Embryonic facial prominence (tissue), 1 donor: ENCODE measurements at regions not wholly inside any gene's neighbourhood (a gene's known extent, or its start where the extent isn't known, plus 50 kb on each side); places are given as distances from the start of the nearest gene placed in this dataset.

Experiments used
- DNase-seq: peaks from one replicate; pipeline ENCODE4 v3.0.0-alpha.2; 2016; ENCODE audit errors: extremely low spot score

DNA sequence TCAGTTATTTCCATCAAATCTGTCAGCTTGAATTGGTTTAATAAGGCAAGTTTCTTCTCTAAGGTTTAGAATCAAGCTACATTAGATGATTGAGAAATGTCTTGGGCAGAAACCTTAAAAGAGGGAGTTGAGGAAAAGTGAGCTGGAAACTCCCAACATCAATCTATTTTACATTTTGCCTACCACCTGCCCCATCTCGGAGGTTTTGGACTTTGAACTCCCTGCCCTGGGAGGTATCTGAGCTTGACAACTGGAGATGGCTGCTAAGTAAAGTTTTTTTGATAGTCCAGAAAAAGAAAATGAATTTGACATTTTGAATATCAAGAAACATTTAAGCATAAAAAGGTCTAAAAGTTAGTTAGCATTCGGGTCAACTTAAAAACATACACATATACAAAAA lies 234.2 kb downstream of the NFKBIZ start:
- DNase-seq = no peak

DNA sequence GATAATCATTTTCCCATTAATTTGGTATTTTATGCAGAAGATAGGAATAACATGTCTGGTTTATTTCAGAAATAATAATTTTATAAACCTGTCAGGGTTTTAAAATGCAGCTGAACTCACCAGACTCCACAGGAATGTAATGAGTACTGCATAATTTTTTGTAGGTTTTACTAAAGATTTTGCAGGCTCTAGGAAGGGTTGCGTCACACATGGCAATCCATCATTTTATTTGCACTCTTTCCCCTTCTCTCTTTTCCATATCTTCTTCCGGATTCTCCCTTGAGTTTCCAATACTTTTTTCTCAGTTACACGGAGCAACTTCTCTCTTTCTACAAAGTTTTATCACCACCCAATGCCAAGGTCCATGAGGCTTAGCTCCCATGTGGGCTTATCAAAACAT lies 234.7 kb downstream of the NFKBIZ start:
- DNase-seq = no peak

DNA sequence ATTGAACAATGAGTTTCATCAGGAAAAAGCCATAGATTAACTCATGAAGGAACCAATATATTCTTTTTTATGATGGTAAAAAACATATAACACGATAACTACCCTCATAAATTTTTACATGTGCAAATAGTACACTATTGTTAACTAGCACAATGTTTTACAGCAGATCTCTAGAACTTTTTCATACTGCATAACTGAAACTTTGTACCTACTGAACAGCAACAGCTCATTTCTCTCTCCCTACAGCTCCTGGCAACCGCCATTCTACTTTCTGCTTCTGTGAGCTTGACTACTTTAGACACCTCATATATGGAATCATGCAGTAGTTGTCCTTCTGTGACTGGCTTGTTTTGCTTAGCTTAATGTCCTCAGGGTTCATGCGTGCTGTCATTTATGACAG lies 235.4 kb downstream of the NFKBIZ start:
- DNase-seq = no peak

DNA sequence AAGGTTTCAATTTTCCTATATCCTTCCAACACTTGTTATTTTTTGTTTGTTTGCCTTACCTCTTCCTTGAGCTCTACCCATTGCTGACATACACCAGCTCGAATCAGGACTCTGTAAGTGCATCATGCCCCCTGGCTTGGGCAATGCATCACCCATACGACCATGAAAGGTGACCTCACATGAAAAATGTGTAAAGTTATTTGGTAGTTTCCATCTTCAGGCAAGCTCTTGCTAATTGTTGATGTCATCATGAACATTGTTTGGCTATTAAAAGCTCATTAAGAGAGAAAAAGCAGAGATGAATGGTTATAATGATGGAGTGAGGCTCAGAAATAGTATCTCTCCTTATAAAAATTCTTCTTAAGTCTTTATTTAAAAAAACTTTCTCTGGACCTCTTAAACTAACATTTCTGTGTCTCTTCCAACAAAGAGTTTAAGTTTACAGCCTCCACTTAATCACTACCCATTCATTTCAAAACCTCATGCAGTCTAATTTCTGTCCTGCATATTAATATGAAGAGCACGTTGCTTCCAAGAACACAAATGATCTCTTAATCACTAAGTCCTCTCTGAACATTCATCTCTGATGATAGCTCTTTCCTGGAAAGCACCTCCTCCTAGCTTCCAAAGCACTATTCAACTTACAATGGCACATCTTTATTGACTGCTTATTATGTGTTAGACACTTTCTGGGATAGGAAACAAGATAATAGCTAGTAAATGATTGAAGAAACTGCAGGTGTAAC lies 236.3 kb downstream of the NFKBIZ start:
- no peak for DNase-seq

DNA sequence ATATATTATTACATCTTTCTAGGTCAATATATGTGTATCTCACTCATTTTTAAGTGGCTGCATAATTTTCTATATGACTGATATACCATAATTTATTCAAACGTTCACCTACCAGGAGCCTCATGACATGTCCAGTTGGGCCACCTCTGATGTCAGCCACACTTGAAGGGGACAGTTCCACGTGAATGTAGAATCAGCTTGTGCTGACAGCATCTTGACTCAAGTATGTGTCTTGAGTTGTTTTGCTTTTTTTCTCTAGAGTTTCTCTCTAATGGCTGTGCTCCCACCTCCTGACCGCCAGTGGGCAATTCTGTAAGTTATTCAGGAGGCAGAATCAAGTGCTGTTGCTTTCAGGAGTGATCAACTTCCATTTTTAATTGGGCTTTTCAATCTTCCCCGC lies 237.9 kb downstream of the NFKBIZ start:
- no peak for DNase-seq

DNA sequence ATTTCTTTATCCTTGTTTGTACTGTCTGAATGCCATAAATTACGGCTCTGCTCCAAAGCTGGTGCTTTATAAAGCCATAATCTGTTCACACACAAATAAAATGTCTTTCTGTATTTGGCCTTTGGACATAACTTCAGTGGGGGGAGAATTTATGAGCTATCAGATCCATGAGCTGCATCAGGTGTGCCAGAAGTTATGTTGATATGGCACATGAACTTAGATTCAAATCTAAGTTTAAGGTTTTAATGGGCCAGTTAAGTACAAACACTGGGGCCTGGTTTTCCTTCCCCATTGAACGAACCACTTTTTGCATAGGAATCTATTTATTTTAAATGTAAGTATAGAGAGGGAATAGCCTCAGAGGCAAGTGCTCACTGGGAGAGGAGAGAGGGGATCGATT lies 239.9 kb downstream of the NFKBIZ start:
- DNase-seq = no peak

DNA sequence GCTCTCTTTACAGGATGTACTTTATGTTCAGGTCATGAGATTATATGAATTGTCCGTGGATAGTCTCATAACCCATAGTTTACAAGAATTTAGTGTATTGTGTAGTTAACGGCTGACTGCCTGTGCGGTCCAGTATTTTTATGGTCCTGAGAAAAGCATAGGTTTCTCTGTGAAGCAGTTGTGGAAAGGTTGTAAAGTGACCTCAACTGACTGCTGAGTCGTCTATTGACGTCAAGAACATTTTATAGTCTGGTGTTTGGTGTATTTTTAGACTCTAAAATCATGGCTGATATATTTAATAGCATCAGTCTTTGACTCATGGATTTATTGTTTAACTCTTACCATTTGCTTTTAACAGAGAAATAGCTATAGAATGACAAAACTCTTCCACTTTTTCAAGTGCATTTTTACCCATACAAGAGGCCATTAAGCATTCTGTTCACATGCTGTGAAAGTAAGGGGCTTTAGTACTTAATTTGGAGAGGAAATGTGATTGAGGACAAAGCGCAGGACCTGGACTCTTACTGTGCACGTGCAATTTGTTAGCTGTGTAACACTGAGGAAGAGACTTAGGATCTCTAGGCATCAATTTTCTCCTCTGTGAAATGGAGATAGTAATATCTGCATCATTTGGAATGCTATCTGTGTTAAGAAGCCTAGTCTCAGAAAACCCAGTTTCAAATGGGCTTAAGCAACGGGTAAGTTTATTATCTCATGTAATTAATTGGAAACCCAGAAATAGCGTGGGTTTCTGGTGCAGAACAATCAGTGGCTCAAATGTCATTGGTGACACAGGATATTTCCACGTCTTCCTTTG lies 240.8 kb downstream of the NFKBIZ start:
- DNase-seq = no peak

DNA sequence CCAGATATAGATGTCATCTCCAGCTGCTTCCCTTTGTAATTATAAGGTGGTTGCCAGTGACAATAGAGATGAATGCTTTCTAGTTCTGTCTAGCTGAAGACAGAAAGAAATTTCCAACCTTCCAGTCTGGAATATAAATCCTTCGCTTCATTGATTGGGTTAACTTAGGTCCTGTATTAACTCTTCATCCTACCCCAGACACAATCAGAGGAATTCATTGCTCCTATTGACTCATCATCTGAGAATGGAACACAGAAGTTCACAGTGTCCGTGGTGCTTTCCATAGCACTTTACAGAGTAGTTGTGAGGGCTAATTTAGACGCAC lies 241.4 kb downstream of the NFKBIZ start:
- no peak for DNase-seq

DNA sequence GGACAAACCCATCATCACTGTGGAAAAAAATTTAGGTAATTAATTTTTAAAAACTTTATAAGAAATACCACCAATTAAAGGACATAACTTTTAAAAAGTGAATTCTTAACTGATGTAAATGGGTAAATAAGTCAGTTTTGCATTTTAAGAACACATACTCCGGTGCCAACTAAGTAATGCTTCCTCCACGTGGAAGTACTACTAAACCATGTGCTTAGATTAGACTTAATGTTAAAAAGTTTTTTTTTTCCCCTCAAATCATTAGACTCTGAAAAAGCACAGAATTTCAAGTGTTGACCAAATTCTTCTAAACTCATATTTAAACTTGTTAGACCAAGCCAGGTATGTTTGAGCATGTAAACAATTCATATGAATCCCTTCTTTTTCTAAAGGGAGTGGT lies 242.0 kb downstream of the NFKBIZ start:
- DNase-seq = no peak

DNA sequence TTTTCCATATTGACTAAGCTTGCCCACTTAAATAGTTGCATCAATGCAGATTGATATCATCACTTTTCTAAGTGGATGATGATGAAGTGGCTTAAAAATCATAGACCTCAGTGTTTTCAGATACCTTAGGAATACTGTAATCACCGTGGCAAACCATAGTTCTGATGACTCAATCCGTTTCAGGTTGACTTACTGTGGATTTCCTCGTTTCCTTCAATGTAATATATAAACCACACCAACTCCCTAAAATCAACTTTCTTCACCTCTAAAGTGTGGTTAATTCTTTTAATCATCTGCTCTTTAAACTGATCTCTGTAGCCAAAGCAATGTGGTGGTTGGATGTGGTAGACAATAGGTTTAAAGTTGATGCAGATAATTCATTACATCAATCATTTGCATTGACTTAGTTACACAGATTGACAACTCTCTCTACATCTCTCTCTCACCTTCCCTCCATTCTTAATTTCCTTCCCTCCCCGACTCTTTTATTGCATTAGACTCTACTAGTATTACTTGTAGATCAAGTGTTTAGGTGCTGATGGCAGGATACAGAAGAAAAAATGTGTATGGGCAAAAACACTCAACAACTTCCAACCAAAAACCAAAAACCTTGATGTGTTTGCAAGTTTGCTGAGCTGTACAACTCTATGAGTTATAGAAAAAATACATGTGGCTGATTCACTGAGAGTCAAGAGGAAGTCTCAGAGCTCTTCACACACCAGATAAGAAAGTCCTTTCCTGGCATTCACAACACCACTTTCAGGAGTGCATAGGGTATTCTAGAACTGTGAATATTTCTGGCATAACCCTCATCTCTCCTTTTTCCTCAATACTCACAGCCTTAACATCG lies 243.5 kb downstream of the NFKBIZ start:
- no peak for DNase-seq

DNA sequence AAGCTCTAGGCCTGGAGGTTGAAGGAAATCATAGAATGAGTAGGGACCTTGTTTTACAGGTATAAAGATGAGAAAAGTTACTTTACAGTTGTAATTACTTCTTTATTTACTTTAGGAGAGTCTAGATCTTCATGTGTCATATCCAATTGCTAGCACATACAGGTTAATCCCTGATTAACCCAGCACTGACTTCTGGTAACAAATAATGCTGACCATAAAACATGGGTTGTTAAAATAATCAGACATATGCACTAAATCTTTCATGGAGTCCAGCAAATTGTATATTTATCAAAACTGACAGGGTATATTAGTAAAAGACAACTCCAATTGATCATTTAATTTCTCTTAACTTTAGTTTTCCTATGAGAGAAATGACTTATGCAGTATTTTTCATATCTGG lies 245.2 kb downstream of the NFKBIZ start:
- DNase-seq = no peak

DNA sequence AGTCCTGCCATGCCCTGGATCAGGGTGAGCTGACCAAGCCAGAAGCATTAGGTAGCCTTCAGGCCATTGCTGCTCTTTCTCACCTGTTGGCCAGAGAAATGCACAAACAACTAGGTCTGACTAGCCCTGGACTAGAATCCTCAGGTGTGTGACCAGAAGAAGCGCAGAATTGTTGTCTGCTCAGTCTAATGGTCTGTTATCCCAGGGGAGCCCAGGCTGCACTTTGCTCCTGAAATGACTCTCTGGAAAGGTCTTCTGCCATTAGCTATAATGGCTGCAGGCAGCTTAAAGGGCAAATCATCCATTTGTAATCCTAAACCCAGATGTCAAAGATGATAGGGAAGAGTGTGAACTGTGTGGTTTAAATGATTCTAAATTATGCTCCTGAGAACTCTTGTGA lies 246.1 kb downstream of the NFKBIZ start:
- DNase-seq = no peak

DNA sequence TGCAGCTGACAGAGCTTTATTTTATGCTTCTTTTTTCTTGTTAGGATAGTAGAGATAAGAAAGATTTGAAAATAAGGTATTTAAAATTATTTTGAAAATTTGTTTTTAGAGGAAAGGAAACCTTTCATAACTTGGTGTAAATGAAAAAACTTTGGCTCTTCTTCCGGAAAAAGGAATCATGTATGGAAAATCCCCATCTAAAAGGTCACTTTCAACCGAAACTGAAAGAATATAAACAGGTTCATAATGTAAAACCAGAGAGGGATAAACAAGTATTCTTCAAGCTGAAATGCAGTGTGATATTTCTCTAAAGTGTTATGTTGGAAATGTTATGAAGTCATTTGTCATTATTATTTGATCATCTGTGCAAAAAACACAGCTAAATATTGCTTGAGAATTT lies 246.8 kb downstream of the NFKBIZ start:
- DNase-seq = no peak

DNA sequence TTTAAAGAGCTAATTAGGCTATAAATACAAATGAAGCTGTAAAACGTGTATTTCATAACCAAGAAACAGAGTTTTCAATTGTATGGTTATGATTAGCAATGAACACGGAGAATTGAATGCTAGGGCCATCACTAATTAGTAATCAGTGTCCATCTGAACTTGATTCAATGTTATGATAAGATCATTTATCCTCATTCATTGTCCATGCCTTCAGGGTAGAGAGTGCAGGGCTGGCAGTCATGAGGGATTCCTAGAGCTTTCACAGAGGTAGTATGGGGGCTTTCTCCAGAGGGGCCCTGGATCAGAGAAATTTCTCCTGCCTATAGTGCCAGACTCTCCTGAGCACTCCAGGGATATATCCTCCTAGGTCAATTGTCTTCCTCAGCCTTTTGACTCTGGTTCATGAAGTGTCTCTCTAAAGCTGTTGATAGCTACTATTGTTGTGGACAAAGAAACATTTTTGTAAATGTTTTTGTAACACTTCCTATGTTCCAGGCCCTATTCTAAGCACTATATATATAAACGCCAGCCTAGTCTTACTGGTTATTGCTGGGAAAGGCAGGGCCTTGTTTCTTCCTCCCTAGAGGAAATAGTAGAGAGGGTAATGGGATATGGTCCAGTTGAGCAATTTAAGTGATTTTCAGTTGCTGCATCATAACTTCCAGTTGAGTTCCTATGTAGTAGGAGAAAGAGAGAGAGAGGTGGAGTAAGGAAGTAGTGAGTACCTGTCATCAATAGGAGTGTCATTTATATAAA lies 249.0 kb downstream of the NFKBIZ start:
- DNase-seq = no peak

DNA sequence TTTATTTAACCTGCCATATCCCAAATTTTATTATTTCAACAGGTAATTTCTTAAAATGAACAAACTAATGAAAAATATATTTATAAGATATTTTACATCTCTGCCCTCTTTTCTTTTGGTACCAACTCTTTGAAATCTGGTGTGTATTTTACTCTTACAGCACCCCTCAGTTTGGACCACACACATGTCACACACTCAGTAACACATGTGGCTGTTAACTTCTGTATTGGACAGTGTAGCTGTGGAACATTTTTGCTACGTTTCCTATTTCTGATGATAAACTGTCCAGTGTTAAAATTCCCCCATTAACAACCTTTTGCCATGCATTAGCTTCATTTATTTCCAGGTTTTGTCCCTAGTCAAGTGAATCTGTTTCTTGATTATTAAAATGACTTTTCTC lies 250.6 kb downstream of the NFKBIZ start:
- DNase-seq = no peak

DNA sequence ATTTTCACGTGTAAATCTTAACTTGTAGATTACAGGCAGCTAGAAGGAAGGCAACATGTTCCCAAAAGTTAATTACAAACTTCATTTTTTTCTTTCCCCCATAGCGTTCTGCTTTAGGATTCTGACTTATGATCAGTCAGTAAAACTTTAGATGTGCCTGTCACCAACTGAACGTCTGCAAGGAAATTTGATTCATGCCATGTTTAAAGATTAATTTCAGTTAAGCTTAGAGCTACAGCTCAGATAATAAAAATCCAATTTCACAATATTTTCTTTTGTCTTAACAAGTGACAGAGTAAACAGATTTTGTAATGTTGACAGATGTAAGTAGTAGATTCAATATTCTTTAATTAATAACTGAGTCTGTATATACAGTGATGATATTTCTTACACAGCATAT lies 253.1 kb downstream of the NFKBIZ start:
- DNase-seq = no peak

DNA sequence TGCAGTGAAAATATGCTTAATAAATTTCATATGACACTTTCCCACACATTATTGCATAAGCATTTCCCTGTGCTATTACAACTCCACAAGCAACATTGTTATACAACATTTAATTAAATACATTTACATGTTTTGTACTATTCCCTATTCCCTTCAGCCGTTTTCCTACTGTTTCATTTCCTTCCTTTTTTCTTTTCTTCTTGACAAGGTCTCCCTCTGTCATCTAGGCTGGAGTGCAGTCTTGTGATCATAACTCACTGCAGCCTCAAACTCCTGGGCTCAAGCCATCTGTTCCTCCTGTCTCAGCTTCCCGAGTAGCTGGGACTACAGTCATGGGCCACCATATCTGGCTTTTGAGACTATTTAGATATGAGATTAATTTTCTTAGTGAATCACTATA lies 254.7 kb downstream of the NFKBIZ start:
- no peak for DNase-seq

DNA sequence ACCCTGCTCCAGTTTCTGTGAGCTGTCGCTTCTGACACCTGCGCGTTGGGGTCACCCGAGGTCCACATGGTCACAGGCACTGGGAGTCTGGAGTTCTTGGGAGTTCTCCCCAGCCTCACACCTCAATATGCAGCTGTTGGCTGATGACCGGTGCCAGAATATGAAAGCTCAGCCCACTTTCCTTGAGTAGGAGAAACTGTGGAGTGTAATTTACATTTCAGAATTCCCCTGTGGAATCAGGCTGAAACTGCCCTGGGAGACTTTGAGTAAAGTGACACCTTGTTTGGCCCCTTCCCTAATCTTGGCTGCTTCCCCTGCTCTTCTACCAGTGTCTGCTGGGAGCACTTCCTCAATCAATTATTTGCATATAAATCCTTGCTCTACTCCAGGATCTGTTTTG lies 255.9 kb downstream of the NFKBIZ start:
- no peak for DNase-seq

DNA sequence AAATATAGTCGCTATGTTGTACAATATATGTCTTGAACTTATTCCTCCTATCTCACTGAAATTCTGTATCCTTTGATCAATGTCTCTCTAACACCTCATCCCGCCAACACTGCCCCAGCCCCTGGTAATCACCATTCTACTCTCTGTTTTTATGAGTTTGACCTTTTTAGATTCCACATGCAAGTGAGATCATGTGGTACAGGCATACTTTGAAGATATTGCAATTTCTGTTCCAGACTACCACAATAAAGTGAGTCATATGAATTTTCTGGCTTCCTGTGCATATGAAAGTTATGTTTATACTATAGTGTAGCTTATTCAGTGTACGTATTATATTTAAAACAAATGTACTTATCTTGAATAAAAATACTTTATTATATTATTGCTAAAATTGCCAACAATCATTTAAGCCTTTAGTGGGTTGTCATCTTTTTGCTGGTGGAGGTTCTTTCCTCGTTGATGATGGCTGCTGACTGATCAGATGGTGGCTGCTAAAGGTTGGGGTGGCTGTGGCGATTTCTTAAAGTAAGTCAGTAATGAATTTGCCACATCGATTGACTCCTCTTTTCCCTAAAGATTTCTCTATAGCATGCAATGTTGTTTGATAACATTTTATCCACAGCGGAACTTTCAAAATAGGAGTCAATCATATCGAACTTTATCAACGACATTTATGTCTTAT lies 257.2 kb downstream of the NFKBIZ start:
- DNase-seq = no peak

DNA sequence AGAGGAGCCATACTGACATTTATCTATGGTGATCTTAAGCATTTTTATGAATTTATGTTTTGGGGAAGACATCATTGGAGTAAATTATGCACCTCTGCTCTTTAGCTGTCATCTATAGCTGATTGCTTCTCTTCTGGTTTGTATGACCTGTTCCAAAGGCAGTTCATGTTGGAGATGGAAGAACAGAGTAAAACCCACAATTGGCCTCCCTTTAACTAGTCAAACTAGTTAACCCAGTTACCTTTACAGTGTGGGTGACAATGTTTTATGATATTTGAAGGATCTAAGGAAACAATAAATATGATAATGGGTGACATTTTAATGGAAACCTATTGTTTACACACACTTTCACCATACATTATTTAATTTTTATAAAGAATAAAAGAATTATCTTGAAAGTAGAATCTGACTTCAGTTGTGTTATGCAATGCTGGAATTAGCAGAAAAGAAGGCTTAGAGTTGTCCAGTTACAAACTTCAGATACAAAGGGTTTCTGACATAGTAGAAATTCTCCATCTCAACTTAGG lies 263.5 kb downstream of the NFKBIZ start:
- DNase-seq = no peak

DNA sequence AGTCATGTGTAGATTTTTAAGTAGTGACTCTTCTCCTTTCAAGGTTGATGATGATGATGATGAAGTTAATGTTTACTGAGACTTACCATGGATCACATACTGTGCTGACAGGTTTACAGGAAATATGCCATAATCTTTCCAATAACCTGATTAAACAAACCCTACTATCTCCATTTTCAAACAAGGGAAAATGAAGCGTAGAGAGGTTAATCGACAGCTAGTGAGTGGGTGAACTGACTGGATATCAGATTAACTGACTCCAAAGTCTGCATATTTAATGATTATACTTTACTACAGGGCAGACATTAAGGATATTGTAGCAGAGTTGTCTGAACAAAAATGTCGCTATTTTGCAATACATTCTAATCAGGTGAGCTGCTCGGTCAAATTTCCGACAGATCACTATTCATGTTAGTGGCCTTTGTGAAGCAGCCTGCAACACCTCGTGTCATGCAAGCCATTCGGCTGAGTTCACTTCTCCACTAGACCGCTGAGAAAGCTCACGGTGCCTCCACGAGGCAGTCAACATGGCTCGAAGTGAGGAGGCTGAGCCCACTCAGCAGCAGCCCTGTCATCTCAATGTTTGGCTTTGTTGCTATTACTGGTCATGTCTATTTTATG lies 264.2 kb downstream of the NFKBIZ start:
- DNase-seq = no peak
